ENCODE measurements at regions not wholly inside any gene's neighbourhood (a gene's known extent, or its start where the extent isn't known, plus 50 kb on each side); places are given as distances from the start of the nearest gene placed in this dataset.

DNA sequence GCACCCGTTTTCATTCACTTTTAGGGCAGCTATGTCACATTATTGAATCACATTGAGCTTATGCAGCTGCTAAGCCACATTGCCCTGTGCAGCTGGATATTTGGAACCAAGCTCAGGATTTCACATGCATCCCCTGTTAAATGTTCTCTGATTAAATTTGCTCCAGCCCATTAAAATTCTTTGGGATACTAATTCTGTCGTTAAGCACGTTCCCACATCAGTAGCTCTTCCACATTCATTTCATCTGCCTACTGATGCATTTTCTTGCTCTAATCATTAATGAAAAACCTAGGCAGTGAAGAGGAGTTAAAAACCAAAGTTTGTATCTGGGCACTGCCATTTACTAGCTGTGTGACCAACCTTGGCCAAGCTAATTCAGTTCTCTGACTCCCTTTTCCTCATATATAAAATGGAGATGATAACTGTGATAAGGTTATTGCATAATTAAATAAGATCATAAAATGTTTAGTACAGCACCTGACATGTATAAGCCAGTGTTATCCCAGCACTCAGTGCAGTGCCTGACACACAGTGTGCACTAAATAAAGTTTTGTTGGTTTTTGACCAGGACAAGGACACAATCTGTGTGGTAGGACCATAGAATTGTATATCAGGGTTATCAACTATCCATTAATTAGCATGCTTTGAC is 222.2 kb upstream of the ATP11B start:
- H3K4me1 Mint-ChIP-seq = no peaks in the 10 kb centered on the region
- ATAC-seq = no peak
- H3K36me3 Mint-ChIP-seq = no peaks in the 10 kb centered on the region
- H3K27me3 Mint-ChIP-seq = peaks cover 4% of the 10 kb centered on the region
- H3K4me3 Mint-ChIP-seq = no peak overlapping the region
- H3K9me3 Mint-ChIP-seq = peaks cover 13% of the 10 kb centered on the region
- H3K27ac Mint-ChIP-seq = no peak overlapping the region

DNA sequence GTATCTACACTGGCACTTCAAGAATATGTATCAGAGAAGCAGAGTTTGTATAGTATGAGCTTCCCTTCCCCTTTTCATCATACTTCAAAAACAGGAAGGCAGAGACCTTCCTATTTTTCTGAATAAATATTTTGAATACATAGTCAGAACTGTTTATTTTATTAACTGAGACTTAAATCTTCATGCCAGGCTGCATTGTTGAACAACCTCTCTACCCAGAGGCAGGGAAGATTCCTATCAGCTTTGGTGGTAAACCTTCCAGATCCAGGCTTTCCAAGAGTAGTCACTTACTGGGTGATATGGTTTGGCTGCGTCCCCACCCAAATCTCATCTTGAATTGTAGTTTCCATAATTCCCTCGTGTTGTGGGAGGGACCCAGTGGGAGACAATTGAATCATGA is 217.4 kb upstream of the ATP11B start:
- Mint-ChIP-seq H3K9me3 (peaks cover 13% of the 10 kb centered on the region), H3K27me3 (no peaks in the 10 kb centered on the region), H3K4me1 (no peaks in the 10 kb centered on the region), H3K27ac (no peak overlapping the region), H3K36me3 (no peaks in the 10 kb centered on the region), H3K4me3 (no peak overlapping the region)
- ATAC-seq = no peak

DNA sequence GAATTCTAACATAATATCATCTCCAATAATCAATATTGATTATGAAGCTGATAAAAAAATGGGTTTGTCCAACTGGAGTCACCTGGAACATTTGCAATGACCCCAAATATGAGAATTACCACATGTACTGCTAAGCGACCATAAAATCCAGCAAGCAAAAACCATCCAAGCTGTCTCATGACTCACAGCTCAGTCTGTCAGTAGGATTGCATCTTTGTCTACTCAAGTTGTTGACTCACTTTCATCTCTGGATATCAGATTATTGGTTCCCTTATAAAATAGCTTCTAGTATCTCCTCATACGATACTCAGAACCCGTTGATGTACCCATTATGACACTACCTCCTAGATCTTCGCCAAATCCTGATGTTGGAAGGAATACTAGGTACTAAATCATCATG is 209.8 kb upstream of the ATP11B start:
- Mint-ChIP-seq H3K27me3 (no peaks in the 10 kb centered on the region), H3K9me3 (no peaks in the 10 kb centered on the region)

DNA sequence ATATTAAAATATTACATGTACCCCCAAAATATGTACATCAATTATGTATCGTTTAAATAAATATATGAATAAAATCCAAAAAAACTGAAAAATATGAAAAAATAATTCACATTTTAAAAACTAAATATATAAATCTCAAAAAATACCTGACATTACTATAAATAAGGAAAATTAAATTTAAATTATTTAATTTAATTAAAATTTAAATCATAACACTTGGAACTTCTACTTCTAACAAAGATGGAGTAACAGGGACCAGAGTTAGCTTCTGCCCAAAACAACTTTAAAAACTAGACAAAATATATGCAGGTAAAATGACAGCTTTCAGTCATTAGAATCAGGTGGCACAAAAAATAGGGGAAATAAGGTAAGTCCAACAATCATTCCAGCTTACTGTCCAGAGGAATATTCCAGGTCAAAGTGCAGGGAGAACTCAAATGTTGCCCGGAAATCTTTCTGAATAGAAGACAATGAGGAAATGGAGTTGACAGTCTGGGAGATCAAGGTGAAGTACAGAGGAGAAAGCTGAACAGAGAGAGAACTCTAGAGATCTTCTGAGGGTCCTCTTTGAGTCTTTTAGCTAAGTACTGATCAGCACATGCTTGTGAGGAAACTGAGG is 207.7 kb upstream of the ATP11B start:
- no peaks in the 10 kb centered on the region for H3K27me3 Mint-ChIP-seq
- H3K27ac Mint-ChIP-seq = no peak overlapping the region
- ATAC-seq = no peak
- no peaks in the 10 kb centered on the region for H3K36me3 Mint-ChIP-seq
- no peak overlapping the region for H3K4me3 Mint-ChIP-seq
- no peaks in the 10 kb centered on the region for H3K4me1 Mint-ChIP-seq
- H3K9me3 Mint-ChIP-seq = peaks cover 2% of the 10 kb centered on the region

More for the DNA sequence above, 209.8 kb upstream of the ATP11B start:
- Mint-ChIP-seq H3K36me3 (no peaks in the 10 kb centered on the region), H3K27ac (no peak overlapping the region), H3K4me1 (no peaks in the 10 kb centered on the region), H3K4me3 (no peak overlapping the region)
- ATAC-seq = no peak

DNA sequence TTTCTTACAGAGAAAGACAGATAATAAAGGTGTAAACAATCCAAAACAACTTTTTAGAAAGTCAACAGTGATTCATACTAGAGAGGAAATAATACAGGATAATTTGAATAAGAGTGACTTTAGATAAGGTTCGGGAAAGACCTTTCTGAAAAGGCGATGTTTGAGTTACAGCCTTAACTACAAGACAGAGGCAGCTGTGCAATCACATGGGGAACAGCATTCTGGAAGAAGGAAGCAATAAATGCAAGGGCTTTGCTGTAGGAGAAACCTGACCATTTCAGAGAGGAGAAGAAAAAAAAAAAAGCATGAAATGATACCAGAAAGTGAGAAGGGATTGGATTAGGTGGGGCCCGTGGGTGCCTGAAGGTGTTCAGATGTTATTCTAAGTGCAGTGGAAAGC is 200.6 kb upstream of the ATP11B start:
- Mint-ChIP-seq H3K27ac (no peak overlapping the region), H3K4me1 (no peaks in the 10 kb centered on the region), H3K36me3 (no peaks in the 10 kb centered on the region), H3K9me3 (peaks cover 2% of the 10 kb centered on the region), H3K27me3 (no peaks in the 10 kb centered on the region), H3K4me3 (no peak overlapping the region)
- ATAC-seq = no peak

DNA sequence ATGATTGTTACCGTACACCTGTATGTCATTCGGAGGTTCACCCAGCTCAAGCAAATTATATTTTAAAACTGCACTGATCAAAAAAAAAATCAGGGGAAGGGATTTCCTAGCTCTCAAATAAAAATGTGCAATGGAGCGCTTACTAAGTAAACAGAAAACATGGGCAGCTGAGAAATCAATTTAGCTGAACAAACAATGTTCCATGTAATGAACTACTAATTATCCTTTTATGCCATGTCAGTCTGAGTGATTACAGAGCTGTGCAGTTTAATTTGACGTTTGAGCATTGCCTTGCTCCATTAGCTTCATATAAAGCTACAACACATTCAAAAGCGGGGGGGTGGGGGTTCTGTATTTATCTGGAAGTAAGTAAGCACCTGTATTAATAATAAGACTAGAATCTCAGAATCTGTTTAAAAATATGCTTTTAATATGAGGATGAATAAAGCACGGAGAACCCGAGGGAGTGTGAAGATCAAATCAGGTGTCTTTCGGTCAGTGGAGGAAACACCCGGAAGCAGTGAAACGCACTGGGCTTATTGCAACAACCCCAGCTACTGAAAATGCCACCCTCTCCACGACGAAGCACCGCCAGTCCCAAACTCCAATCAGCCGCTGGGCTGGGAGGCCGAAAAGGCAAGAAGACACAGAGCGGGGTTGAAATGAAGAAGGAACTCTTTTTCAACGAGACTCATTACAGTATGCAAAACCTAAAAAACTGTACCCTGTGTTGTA is 196.5 kb upstream of the ATP11B start:
- H3K36me3 Mint-ChIP-seq = no peaks in the 10 kb centered on the region
- H3K27me3 Mint-ChIP-seq = no peaks in the 10 kb centered on the region
- no peak overlapping the region for H3K27ac Mint-ChIP-seq

DNA sequence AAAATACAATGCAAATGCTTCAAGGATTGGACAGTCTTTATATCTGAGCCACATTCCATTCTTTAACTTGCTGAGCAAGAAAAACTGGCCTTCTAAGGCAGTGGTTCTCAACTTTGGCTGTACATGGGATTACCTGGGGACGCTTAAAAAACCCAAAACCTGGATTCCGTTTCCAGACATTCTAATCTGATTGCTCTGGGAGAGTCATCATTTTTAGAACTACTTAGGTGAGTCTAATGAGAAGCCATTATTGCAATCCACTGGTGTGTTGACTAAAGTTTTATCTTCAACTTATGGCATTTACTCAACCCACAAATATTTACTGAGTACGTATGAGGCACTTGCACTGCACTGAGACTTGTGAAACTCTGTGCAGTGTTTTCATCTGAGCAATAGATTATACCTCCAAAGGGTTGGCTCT is 195.7 kb upstream of the ATP11B start:
- Mint-ChIP-seq H3K9me3 (no peaks in the 10 kb centered on the region), H3K27me3 (no peaks in the 10 kb centered on the region), H3K27ac (no peak overlapping the region), H3K4me1 (no peaks in the 10 kb centered on the region), H3K4me3 (no peak overlapping the region), H3K36me3 (no peaks in the 10 kb centered on the region)
- ATAC-seq = no peak

More for the DNA sequence above, 196.5 kb upstream of the ATP11B start:
- Mint-ChIP-seq H3K4me1 (no peaks in the 10 kb centered on the region), H3K4me3 (no peak overlapping the region), H3K9me3 (no peaks in the 10 kb centered on the region)
- ATAC-seq = no peak

DNA sequence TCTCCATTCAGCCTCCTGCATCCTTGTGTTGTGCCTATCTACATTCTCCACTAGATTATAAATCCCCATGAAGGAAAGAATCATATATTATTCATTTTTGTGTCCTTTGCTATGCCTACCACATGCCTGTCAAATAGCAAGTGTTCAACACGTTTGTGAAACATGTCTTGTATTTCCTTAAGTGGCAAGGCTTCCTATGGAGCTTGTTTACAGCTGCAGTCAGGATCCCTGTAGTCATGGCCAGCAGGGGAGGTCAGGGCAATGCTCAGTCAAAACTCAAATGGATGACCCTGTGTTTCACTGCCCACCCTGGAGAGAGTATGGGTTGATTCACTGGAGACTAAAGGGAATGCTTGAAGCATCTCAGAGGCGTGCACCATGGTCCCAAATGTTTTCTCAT is 191.7 kb upstream of the ATP11B start:
- Mint-ChIP-seq H3K36me3 (no peaks in the 10 kb centered on the region), H3K27me3 (no peaks in the 10 kb centered on the region), H3K27ac (no peak overlapping the region), H3K9me3 (no peaks in the 10 kb centered on the region), H3K4me3 (no peak overlapping the region), H3K4me1 (no peaks in the 10 kb centered on the region)
- ATAC-seq = no peak

DNA sequence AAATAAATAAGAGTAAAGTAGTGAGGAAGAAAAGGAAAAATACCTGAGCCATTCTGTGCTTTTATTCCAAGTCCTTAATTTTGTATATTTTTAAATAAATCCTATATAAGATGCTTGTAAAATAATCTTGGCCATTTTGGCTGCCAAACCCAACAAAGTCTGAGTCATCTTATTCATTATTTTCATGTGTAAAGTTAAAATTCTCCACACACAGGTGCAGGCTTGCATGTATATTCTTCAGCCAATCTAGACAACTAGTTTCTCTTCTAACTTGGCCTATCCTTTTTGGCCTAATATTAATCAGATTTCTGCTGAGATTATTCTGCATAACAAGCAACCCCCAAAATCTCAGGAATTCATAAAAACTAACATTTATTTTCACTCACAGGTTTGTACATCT is 189.8 kb upstream of the ATP11B start:
- Mint-ChIP-seq H3K9me3 (no peaks in the 10 kb centered on the region), H3K27me3 (no peaks in the 10 kb centered on the region), H3K36me3 (no peaks in the 10 kb centered on the region), H3K4me1 (no peaks in the 10 kb centered on the region), H3K4me3 (no peak overlapping the region), H3K27ac (no peak overlapping the region)
- ATAC-seq = no peak

DNA sequence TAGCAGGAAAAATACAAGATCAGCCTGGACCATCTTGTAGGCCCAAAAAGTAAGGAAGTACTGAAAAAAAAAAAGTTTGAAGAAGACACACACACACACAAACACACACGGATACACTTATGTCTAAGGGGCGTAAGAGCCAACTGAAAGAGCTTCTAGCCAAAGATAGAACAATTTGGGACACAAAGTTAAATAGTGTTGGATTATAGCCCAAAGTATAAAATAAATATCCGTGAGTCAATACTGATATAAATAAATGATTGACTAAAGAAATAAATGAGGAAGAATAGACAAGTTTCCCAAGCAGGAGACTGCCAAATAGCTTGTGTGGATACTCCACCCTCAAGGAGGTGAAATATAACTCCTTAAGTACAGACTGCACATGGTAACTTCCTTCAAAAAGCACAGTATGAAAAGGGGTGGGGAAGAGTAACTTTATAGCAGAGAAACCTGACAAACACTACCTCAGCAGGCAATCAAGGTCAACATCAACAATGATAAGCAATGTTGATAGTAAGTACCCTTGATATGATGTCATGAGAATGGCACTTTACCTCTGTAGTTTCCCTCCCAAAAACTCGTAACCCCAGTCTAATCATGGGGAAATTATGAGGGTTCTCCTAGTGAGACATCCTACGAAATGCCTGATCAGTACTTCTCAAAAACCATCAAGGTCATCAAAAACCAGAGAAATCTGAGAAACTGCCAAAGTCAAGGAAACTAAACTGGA is 187.3 kb upstream of the ATP11B start:
- no peak for ATAC-seq

DNA sequence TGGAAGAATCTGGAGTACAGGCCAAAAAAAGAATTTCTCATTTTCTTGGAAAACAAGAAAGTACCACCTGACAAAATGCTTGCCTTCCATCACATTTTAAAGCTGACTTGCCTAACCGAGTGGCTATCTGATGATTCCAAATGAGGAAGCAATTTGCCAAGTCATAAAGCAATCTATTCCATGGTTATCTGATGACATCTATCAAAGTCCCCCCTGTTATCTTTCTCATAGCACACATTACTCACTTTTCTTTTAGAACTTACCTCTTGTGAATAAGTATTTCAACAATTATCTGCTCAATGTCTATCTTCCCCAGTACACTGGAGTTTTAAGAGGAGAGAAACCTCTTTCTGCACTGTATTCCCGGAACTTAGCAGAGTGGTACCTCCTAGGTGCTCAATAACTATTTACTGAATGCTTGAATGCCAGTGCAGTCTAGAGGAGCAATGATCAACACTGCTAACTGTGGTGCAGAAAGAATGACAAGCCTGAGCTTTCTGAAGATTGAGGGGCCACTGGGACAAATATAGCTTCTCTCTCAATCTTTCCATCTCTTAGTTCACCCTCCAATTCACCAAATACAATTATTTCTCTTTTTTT is 186.3 kb upstream of the ATP11B start:
- Mint-ChIP-seq H3K4me3 (no peak overlapping the region), H3K27ac (no peak overlapping the region), H3K9me3 (no peaks in the 10 kb centered on the region), H3K36me3 (no peaks in the 10 kb centered on the region), H3K4me1 (no peaks in the 10 kb centered on the region), H3K27me3 (no peaks in the 10 kb centered on the region)
- ATAC-seq = no peak

More for the DNA sequence above, 187.3 kb upstream of the ATP11B start:
- H3K4me3 Mint-ChIP-seq = no peak overlapping the region
- H3K27me3 Mint-ChIP-seq = no peaks in the 10 kb centered on the region
- H3K36me3 Mint-ChIP-seq = no peaks in the 10 kb centered on the region
- no peaks in the 10 kb centered on the region for H3K4me1 Mint-ChIP-seq
- H3K27ac Mint-ChIP-seq = no peak overlapping the region
- no peaks in the 10 kb centered on the region for H3K9me3 Mint-ChIP-seq

DNA sequence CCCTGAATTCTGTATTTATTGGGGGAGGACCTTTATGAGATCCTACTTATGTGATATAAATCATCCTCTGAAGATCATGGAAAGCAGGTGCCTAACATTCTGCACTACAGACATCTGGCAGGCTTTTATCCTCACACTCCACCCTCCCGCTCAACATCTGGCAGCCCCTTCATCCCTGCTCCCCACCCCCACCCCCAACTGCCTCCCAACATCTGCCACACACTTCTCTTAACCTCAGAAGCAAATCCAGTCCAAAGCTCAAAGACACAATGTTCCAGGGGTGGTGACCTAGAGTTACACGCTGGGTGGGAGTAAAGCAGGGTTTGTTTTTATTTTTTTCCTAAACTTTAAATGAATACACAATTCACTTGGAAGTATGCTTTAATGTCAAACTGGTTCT is 184.5 kb upstream of the ATP11B start:
- H3K4me1 Mint-ChIP-seq = no peaks in the 10 kb centered on the region
- no peaks in the 10 kb centered on the region for H3K27me3 Mint-ChIP-seq
- H3K4me3 Mint-ChIP-seq = no peak overlapping the region
- no peak for ATAC-seq
- H3K9me3 Mint-ChIP-seq = no peaks in the 10 kb centered on the region
- no peak overlapping the region for H3K27ac Mint-ChIP-seq
- H3K36me3 Mint-ChIP-seq = no peaks in the 10 kb centered on the region

DNA sequence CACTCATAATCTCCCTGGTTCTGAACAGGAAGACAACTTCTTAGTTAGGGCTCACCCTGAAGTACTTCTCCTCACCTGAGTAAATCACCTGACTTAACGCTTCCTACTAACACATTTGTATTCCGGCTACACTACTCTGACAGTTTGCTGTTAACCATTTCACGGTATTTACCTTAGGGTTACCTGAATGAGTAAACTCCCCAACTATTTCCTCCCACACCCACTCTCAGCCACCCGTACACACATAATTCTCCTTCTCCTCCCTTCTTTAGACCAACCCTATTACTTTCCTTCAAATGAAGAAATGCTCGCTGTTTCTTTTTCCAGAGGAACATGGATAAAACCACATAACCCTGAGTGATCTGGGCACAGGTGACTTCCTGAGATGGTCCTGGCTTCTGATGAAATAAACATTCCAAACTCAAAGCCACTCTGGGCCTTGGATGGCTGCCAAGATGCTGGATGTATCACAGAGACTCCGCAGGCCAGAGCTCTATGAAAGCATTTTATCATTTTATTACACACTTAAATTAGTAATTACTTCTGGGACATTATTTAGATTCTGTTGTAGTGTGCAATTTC is 183.6 kb upstream of the ATP11B start:
- Mint-ChIP-seq H3K4me1 (no peaks in the 10 kb centered on the region), H3K36me3 (no peaks in the 10 kb centered on the region), H3K27ac (no peak overlapping the region), H3K27me3 (no peaks in the 10 kb centered on the region), H3K9me3 (no peaks in the 10 kb centered on the region), H3K4me3 (no peak overlapping the region)
- no peak for ATAC-seq

DNA sequence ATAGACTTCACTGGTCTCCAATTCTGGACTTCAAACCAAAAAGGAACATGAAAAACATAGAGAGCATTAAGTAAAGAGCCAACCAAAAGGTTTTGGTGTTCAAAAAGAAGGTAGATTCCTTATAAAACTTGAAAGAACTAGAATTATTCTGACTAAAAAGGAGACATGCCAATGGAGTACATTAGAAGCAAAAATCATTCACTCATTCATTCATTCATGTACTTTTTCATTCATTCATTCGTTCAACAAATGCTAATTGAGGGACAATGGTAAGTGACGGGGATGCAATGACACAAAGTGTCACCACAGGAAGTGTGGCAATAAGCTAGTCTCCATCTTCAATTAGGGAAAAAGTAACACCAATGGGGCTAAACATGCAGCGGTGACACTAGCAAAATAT is 181.0 kb upstream of the ATP11B start:
- H3K36me3 Mint-ChIP-seq = no peaks in the 10 kb centered on the region
- no peaks in the 10 kb centered on the region for H3K9me3 Mint-ChIP-seq
- ATAC-seq = no peak
- H3K4me1 Mint-ChIP-seq = no peaks in the 10 kb centered on the region
- no peak overlapping the region for H3K4me3 Mint-ChIP-seq
- no peaks in the 10 kb centered on the region for H3K27me3 Mint-ChIP-seq
- no peak overlapping the region for H3K27ac Mint-ChIP-seq

DNA sequence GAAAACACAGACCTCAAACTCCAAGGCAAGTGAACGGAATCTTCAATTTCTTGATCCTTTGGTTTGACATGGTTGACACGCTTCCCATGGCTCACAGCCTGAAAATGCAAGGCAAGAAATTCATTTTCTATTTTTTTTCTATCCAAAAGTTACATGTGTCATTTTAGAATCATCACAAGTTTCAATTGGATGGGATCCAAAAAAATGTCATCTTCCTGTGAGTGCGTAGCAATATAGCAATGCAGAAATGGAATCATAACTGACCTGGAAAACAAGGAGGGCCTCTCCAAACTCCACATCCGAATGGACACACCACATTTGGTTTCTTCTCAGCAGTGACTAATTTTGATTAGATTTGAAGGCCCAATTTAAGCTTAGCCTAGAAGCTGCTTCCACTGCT is 175.8 kb upstream of the ATP11B start:
- Mint-ChIP-seq H3K27ac (no peak overlapping the region), H3K27me3 (peaks cover 16% of the 10 kb centered on the region), H3K4me1 (no peaks in the 10 kb centered on the region)

More for the DNA sequence above, 175.8 kb upstream of the ATP11B start:
- Mint-ChIP-seq H3K36me3 (no peaks in the 10 kb centered on the region), H3K9me3 (no peaks in the 10 kb centered on the region), H3K4me3 (no peak overlapping the region)
- ATAC-seq = no peak

Measured in stimulated activated memory B cell treated with anti-CD40 and anti-IgM and Interleukin-4, amounts not matched to agents 10 μg/mL and 1 μg/mL and 100 μg/mL, for 72 hours (primary cell).